Stimulated activated CD4-positive, alpha-beta T cell treated with anti-CD3 and anti-CD28 coated beads, Interleukin-1b, Interleukin-23, amount 100 ng/mL, for 48 hours (primary cell): ENCODE measurements at regions not wholly inside any gene's neighbourhood (a gene's known extent, or its start where the extent isn't known, plus 50 kb on each side); places are given as distances from the start of the nearest gene placed in this dataset.
"Not testable (repeated sequence)": the region's sequence is repeated elsewhere in the genome, so short reads cannot be mapped to it uniquely, and the experiment has no call there.

Source experiments
- DNase-seq: peaks from one replicate; pipeline ENCODE4 v3.0.0-alpha.2; 2020

GRCh38 chr12:25328072-25328712 lies 77.5 kb upstream of the KRAS start:
- no peak for DNase-seq

- no peak for DNase-seq
Measured at GRCh38 chr12:25327321-25327720, 76.6 kb upstream of the KRAS start.

GRCh38 chr12:25326326-25326725 lies 75.6 kb upstream of the KRAS start:
- no peak for DNase-seq

GRCh38 chr12:25324861-25325260 lies 74.1 kb upstream of the KRAS start:
- DNase-seq: no peak

GRCh38 chr12:25323581-25323982 lies 72.9 kb upstream of the KRAS start:
- DNase-seq: no peak

GRCh38 chr12:25322918-25323531 lies 72.3 kb upstream of the KRAS start:
- DNase-seq: no peak

GRCh38 chr12:25322351-25322750 lies 71.6 kb upstream of the KRAS start:
- no peak for DNase-seq

- no peak for DNase-seq
Measured at GRCh38 chr12:25321772-25322171, 71.0 kb upstream of the KRAS start.

GRCh38 chr12:25320123-25321006 lies 69.6 kb upstream of the KRAS start:
- no peak for DNase-seq

GRCh38 chr12:25319233-25319984 lies 68.7 kb upstream of the KRAS start:
- DNase-seq: no peak

- DNase-seq: no peak
Measured at GRCh38 chr12:25317553-25317952, 66.8 kb upstream of the KRAS start.

GRCh38 chr12:25315388-25315787 lies 64.7 kb upstream of the KRAS start:
- no peak for DNase-seq

- DNase-seq: not testable (repeated sequence)
Measured at GRCh38 chr12:25313266-25313990, 62.7 kb upstream of the KRAS start.

GRCh38 chr12:25311506-25311905 lies 60.8 kb upstream of the KRAS start:
- no peak for DNase-seq

GRCh38 chr12:25310071-25310470 lies 59.3 kb upstream of the KRAS start:
- not testable (repeated sequence) for DNase-seq

GRCh38 chr12:25308756-25309155 lies 58.0 kb upstream of the KRAS start:
- DNase-seq: no peak

- no peak for DNase-seq
Measured at GRCh38 chr12:25307818-25308217, 57.1 kb upstream of the KRAS start.

- no peak for DNase-seq
Measured at GRCh38 chr12:25301798-25302197, 51.1 kb upstream of the KRAS start.
